Prostate gland (tissue), 2 donors: ENCODE measurements at regions not wholly inside any gene's neighbourhood (a gene's known extent, or its start where the extent isn't known, plus 50 kb on each side); places are given as distances from the start of the nearest gene placed in this dataset.

Experiments
- CTCF ChIP-seq, 4 experiments: fragments of 200-600 bp in 2 of 4; fragments of 450-650 bp in 2 of 4; sonication (generic) in 2 of 4; IDR thresholded peaks; 1 replicate in 3 of 4; 2 replicates in 1 of 4; pipeline ENCODE4 v1.5.1; 2016 to 2019; ENCODE audit warnings: antibody characterized with exemption in 4 of 4, mild to moderate bottlenecking in 2 of 4, moderate library complexity in 2 of 4
- POLR2A ChIP-seq: fragments of 450-650 bp; IDR thresholded peaks from one replicate; pipeline ENCODE4 v1.6.1; 2016; ENCODE audit warnings: antibody characterized with exemption, mild to moderate bottlenecking

- TF ChIP-seq CTCF (IDR thresholded peaks at IDR 0.05) (no peak), POLR2A (no peak)
Observed at GRCh38 chr5:89756955-89757354, 652.6 kb downstream of the CETN3 start.
